ENCODE measurements at regions not wholly inside any gene's neighbourhood (a gene's known extent, or its start where the extent isn't known, plus 50 kb on each side); places are given as distances from the start of the nearest gene placed in this dataset.
A peak's percentile ranks its signal among the peaks of the same experiment; 100 is the strongest.
"Not testable (repeated sequence)": the region's sequence is repeated elsewhere in the genome, so short reads cannot be mapped to it uniquely, and the experiment has no call there.

GRCh38 chr1:104329278-104329677 is 579.6 kb downstream of the AMY1C start:
- no peak for DNase-seq

- DNase-seq: no peak
Observed at GRCh38 chr1:104331763-104332162, 582.1 kb downstream of the AMY1C start.

GRCh38 chr1:104337927-104338326 is 588.2 kb downstream of the AMY1C start:
- DNase-seq: not testable (repeated sequence)

- DNase-seq: no peak
Observed at GRCh38 chr1:104341944-104342343, 592.2 kb downstream of the AMY1C start.

GRCh38 chr1:104348277-104348676 is 598.6 kb downstream of the AMY1C start:
- no peak for DNase-seq

- DNase-seq: no peak
Observed at GRCh38 chr1:104353580-104353979, 603.9 kb downstream of the AMY1C start.

- DNase-seq: no peak
Observed at GRCh38 chr1:104358086-104358485, 608.4 kb downstream of the AMY1C start.

- DNase-seq: no peak
Observed at GRCh38 chr1:104358621-104359020, 608.9 kb downstream of the AMY1C start.

- DNase-seq: no peak
Observed at GRCh38 chr1:104378414-104378813, 628.7 kb downstream of the AMY1C start.

GRCh38 chr1:104380003-104380402 is 630.3 kb downstream of the AMY1C start:
- peak; percentile 9 for DNase-seq

GRCh38 chr1:104387716-104388508 is 638.2 kb downstream of the AMY1C start:
- DNase-seq: peak; percentile 45

GRCh38 chr1:104392552-104392951 is 642.9 kb downstream of the AMY1C start:
- DNase-seq: no peak

GRCh38 chr1:104402178-104402577 is 652.5 kb downstream of the AMY1C start:
- no peak for DNase-seq

- DNase-seq: no peak
Observed at GRCh38 chr1:104403883-104404282, 654.2 kb downstream of the AMY1C start.

GRCh38 chr1:104406728-104407127 is 657.0 kb downstream of the AMY1C start:
- DNase-seq: no peak

GRCh38 chr1:104408268-104408667 is 658.6 kb downstream of the AMY1C start:
- no peak for DNase-seq

- DNase-seq: no peak
Observed at GRCh38 chr1:104435255-104435654, 685.6 kb downstream of the AMY1C start.

- no peak for DNase-seq
Observed at GRCh38 chr1:104440011-104440410, 690.3 kb downstream of the AMY1C start.

- no peak for DNase-seq
Observed at GRCh38 chr1:104456724-104457123, 707.0 kb downstream of the AMY1C start.

- DNase-seq: peak; percentile 69
Observed at GRCh38 chr1:104459886-104460285, 710.2 kb downstream of the AMY1C start.

GRCh38 chr1:104460880-104461279 is 711.2 kb downstream of the AMY1C start:
- DNase-seq: no peak

GRCh38 chr1:104463126-104463697 is 713.5 kb downstream of the AMY1C start:
- DNase-seq: no peak

GRCh38 chr1:104466068-104466467 is 716.4 kb downstream of the AMY1C start:
- no peak for DNase-seq

- DNase-seq: peak; percentile 80
Observed at GRCh38 chr1:104467590-104467989, 717.9 kb downstream of the AMY1C start.

GRCh38 chr1:104468282-104468681 is 718.6 kb downstream of the AMY1C start:
- DNase-seq: peak; percentile 93
